GM19023 (cell line): ENCODE measurements at regions not wholly inside any gene's neighbourhood (a gene's known extent, or its start where the extent isn't known, plus 50 kb on each side); places are given as distances from the start of the nearest gene placed in this dataset.
A peak's percentile ranks its signal among the peaks of the same experiment; 100 is the strongest.

ENCODE experiments used
- ATAC-seq: cut with Tn5 transposase; IDR thresholded peaks from one replicate; pipeline ENCODE4 v1.9.1; 2021; ENCODE audit warnings: mild to moderate bottlenecking, moderate library complexity; ENCODE audit not compliant: unreplicated experiment

- ATAC-seq, result no peak
These were observed 203.8 kb upstream of the SYT4 start for GRCh38 chr18:43481069-43481468.

GRCh38 chr18:43482136-43482535, 204.8 kb upstream of the SYT4 start:
- ATAC-seq, result no peak

GRCh38 chr18:43482600-43482999, 205.3 kb upstream of the SYT4 start:
- ATAC-seq, result no peak

- no peak for ATAC-seq
These were observed 207.4 kb upstream of the SYT4 start for GRCh38 chr18:43484710-43485109.

GRCh38 chr18:43485545-43485963, 208.3 kb upstream of the SYT4 start:
- no peak for ATAC-seq

- ATAC-seq, result no peak
These were observed 209.2 kb upstream of the SYT4 start for GRCh38 chr18:43486462-43486861.

- no peak for ATAC-seq
These were observed 223.8 kb upstream of the SYT4 start for GRCh38 chr18:43501099-43501498.

GRCh38 chr18:43506935-43507334, 229.6 kb upstream of the SYT4 start:
- ATAC-seq, result no peak

- no peak for ATAC-seq
These were observed 230.7 kb upstream of the SYT4 start for GRCh38 chr18:43507842-43508481.

- ATAC-seq, result no peak
These were observed 237.5 kb upstream of the SYT4 start for GRCh38 chr18:43514747-43515146.

GRCh38 chr18:43515481-43515880, 238.2 kb upstream of the SYT4 start:
- ATAC-seq, result no peak

- ATAC-seq, result no peak
These were observed 247.0 kb upstream of the SYT4 start for GRCh38 chr18:43524260-43524659.

GRCh38 chr18:43525169-43525568, 247.9 kb upstream of the SYT4 start:
- ATAC-seq, result no peak

GRCh38 chr18:43526426-43527145, 249.3 kb upstream of the SYT4 start:
- no peak for ATAC-seq

- no peak for ATAC-seq
These were observed 254.1 kb upstream of the SYT4 start for GRCh38 chr18:43531438-43531837.

- no peak for ATAC-seq
These were observed 256.1 kb upstream of the SYT4 start for GRCh38 chr18:43533371-43533770.

GRCh38 chr18:43534511-43534910, 257.2 kb upstream of the SYT4 start:
- ATAC-seq, result no peak

GRCh38 chr18:43539862-43540261, 262.6 kb upstream of the SYT4 start:
- no peak for ATAC-seq

- ATAC-seq, result no peak
These were observed 264.7 kb upstream of the SYT4 start for GRCh38 chr18:43542016-43542415.

GRCh38 chr18:43543236-43543635, 265.9 kb upstream of the SYT4 start:
- ATAC-seq, result no peak

GRCh38 chr18:43547456-43547855, 270.2 kb upstream of the SYT4 start:
- ATAC-seq, result no peak

GRCh38 chr18:43559507-43559906, 282.2 kb upstream of the SYT4 start:
- ATAC-seq, result no peak

- peak; percentile 58 for ATAC-seq
These were observed 286.5 kb upstream of the SYT4 start for GRCh38 chr18:43563780-43564179.
